Activated naive CD8-positive, alpha-beta T cell treated with anti-CD3 and anti-CD28 coated beads, Interleukin-2, amount 50 U/mL, for 24 hours (primary cell): ENCODE measurements at regions not wholly inside any gene's neighbourhood (a gene's known extent, or its start where the extent isn't known, plus 50 kb on each side); places are given as distances from the start of the nearest gene placed in this dataset.

Source experiments
- ATAC-seq: fragments of 150-1000 bp; cut with Tn5 transposase; one replicate; pipeline ENCODE4 v1.10.0; 2021
- DNase-seq: peaks from one replicate; pipeline ENCODE4 v3.0.0; 2021
- H3K27ac Mint-ChIP-seq: one replicate; pipeline ENCODE4 v1.8.0; 2021; ENCODE audit warnings: mild to moderate bottlenecking, mixed read lengths
- H3K27me3 Mint-ChIP-seq: one replicate; pipeline ENCODE4 v1.8.0; 2021; ENCODE audit warnings: mixed read lengths
- H3K36me3 Mint-ChIP-seq: one replicate; pipeline ENCODE4 v1.8.0; 2021; ENCODE audit warnings: low read depth, mixed read lengths
- H3K4me1 Mint-ChIP-seq: one replicate; pipeline ENCODE4 v1.8.0; 2021; ENCODE audit warnings: mixed read lengths
- H3K4me3 Mint-ChIP-seq: one replicate; pipeline ENCODE4 v1.8.0; 2021; ENCODE audit warnings: mild to moderate bottlenecking, moderate library complexity, mixed read lengths
- H3K9me3 Mint-ChIP-seq: one replicate; pipeline ENCODE4 v1.8.0; 2021; ENCODE audit warnings: mixed read lengths

GRCh38 chr16:55082591-55082976 is 151.9 kb downstream of the IRX5 start:
- ATAC-seq (no peak), DNase-seq (no peak)
- Mint-ChIP-seq H3K27me3 (no peaks in the 10 kb centered on the region), H3K36me3 (no peaks in the 10 kb centered on the region), H3K27ac (no peak overlapping the region), H3K4me3 (no peak overlapping the region), H3K9me3 (no peaks in the 10 kb centered on the region), H3K4me1 (no peaks in the 10 kb centered on the region)

GRCh38 chr16:55083052-55083451 is 152.4 kb downstream of the IRX5 start:
- Mint-ChIP-seq H3K9me3 (no peaks in the 10 kb centered on the region), H3K27ac (no peak overlapping the region), H3K36me3 (no peaks in the 10 kb centered on the region), H3K4me3 (no peak overlapping the region), H3K4me1 (no peaks in the 10 kb centered on the region), H3K27me3 (no peaks in the 10 kb centered on the region)
- DNase-seq (no peak), ATAC-seq (no peak)

- Mint-ChIP-seq H3K4me3 (no peak overlapping the region), H3K27me3 (no peaks in the 10 kb centered on the region), H3K36me3 (no peaks in the 10 kb centered on the region), H3K4me1 (no peaks in the 10 kb centered on the region), H3K27ac (no peak overlapping the region), H3K9me3 (no peaks in the 10 kb centered on the region)
- no peak for ATAC-seq
- DNase-seq = no peak
These were observed 157.4 kb downstream of the IRX5 start for GRCh38 chr16:55088098-55088497.

- Mint-ChIP-seq H3K4me3 (no peak overlapping the region), H3K9me3 (peaks cover 3% of the 10 kb centered on the region), H3K36me3 (no peaks in the 10 kb centered on the region), H3K27ac (no peak overlapping the region), H3K27me3 (peaks cover 2% of the 10 kb centered on the region), H3K4me1 (no peaks in the 10 kb centered on the region)
- DNase-seq (no peak), ATAC-seq (no peak)
These were observed 158.9 kb downstream of the IRX5 start for GRCh38 chr16:55089600-55089999.

DNA sequence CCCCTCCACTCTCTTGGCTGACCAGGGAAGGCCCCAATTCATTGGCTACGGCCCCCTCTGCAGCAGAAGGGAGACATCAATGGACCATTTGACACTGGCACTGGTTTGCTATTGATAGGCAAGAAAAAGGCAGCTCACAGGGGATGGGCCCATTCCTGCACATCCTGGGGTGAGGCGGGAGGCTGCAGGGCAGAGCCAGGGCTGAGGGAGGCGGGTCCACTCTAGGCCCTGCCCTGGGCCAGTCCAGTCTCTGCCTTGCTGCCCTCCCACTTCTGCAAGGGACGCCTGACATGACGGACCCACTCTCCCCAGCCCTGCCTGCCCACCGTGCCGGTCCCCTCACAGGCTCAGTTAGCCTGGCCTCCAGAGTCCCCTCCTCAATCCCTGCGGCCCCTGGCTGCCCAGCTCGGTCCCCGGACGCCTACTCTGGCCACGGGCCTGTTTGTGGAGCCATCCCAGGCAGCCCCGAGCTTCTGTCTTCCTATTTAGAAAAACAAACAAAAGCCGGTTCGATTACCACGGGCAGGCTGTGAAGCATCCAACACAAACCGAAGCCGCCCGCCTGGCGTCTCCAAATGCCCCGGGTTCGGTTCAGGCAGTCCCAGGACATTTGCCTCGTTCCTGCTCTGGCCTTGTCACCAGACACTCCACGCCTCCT is 160.7 kb downstream of the IRX5 start:
- Mint-ChIP-seq H3K27me3 (peaks cover 3% of the 10 kb centered on the region), H3K36me3 (no peaks in the 10 kb centered on the region), H3K4me1 (no peaks in the 10 kb centered on the region), H3K9me3 (peaks cover 6% of the 10 kb centered on the region), H3K27ac (no peak overlapping the region), H3K4me3 (no peak overlapping the region)
- ATAC-seq = no peak
- DNase-seq = no peak

GRCh38 chr16:55091871-55092230 is 161.2 kb downstream of the IRX5 start:
- no peaks in the 10 kb centered on the region for H3K4me1 Mint-ChIP-seq
- no peak for DNase-seq
- no peaks in the 10 kb centered on the region for H3K36me3 Mint-ChIP-seq
- no peak for ATAC-seq
- peaks cover 6% of the 10 kb centered on the region for H3K9me3 Mint-ChIP-seq
- H3K27ac Mint-ChIP-seq = no peak overlapping the region
- H3K27me3 Mint-ChIP-seq = peaks cover 3% of the 10 kb centered on the region
- no peak overlapping the region for H3K4me3 Mint-ChIP-seq

DNA sequence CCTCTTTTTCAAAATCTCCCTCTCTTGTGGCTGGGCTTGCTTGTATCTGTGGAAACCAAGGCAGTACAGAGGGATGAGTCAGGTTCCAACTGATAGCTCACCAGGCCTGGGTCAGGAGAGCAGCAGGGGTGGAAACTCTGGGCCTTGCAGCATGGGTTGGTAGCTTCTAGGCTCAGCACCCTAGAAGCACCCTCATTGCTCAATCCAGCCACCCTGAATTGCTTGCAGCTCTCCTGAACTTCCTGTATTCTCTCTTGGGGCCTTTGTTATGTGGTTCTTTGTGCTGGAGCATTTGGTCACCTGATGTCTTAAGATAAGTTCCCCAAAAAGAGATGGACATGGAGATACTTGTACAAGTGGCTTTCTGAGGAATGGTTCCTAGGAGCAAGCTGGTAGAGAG is 169.4 kb downstream of the IRX5 start:
- no peak for ATAC-seq
- Mint-ChIP-seq H3K4me1 (no peaks in the 10 kb centered on the region), H3K36me3 (no peaks in the 10 kb centered on the region)

DNA sequence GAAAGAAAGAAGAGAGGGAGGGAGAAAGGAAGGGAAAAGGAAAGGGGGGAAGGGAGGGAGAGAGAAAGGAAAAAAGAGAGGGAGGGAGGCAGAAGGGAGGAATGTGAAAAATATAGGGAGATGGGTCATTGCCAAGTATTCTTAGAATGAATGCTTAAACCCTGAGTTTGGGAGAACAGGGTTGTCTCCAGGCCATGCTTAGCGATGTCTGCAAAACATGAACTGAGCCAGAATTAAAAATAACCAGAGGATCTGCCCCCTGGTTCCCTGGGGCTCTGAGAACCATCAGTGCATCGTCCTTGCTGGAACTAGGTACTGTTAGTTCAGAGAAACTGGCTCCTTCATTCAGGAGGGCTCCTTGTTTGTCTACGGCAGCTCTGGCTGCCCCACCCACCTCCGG is 170.4 kb downstream of the IRX5 start:
- no peak for DNase-seq
- Mint-ChIP-seq H3K9me3 (peaks cover 11% of the 10 kb centered on the region), H3K4me3 (no peak overlapping the region), H3K27ac (no peak overlapping the region), H3K4me1 (no peaks in the 10 kb centered on the region), H3K36me3 (no peaks in the 10 kb centered on the region), H3K27me3 (peaks cover 3% of the 10 kb centered on the region)
- ATAC-seq = no peak

More for the DNA sequence above, 169.4 kb downstream of the IRX5 start:
- peaks cover 3% of the 10 kb centered on the region for H3K27me3 Mint-ChIP-seq
- no peak for DNase-seq
- H3K9me3 Mint-ChIP-seq = peaks cover 11% of the 10 kb centered on the region
- H3K27ac Mint-ChIP-seq = no peak overlapping the region
- no peak overlapping the region for H3K4me3 Mint-ChIP-seq

DNA sequence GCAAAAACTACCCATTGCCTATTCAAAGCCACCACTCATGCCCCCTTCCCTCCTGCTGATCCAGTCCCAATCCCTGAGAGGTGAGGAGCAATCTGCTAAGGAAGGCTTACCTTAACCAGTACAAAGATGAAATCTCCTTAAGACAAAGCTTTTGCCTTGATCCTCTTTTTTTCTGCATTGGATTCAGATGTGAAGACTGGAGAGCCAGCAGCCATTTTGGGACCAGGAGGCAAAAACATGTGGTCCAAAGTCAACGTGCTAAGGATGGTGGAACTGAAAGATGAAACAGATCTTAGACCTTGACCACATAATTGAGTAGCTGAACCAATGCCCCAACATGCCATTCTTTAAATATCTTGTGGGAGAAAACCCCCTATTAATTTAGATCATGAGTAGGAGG is 171.4 kb downstream of the IRX5 start:
- Mint-ChIP-seq H3K36me3 (no peaks in the 10 kb centered on the region), H3K9me3 (peaks cover 11% of the 10 kb centered on the region), H3K4me3 (no peak overlapping the region), H3K4me1 (no peaks in the 10 kb centered on the region), H3K27ac (no peak overlapping the region), H3K27me3 (peaks cover 7% of the 10 kb centered on the region)
- ATAC-seq (no peak), DNase-seq (no peak)

DNA sequence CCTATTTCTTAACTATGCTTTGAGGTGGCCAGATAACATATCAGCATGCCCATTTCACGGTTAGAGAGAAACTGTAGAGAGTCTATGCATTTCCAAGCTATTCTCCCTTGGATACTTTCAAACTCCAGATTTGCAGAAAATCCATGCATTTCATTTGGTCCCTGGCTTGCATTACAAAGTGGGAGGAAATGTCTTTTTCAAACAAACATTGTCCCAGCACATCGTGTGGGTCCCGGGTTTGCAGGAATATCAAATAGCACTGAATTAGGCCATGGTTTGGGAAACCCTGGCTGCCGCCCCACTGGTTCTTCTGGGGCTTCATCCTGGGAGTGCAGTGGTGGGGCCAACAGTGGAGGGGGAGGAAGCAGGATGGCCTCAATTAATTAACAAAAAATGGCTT is 171.9 kb downstream of the IRX5 start:
- Mint-ChIP-seq H3K4me3 (no peak overlapping the region), H3K27me3 (peaks cover 4% of the 10 kb centered on the region), H3K4me1 (no peaks in the 10 kb centered on the region), H3K27ac (no peak overlapping the region), H3K9me3 (peaks cover 11% of the 10 kb centered on the region), H3K36me3 (no peaks in the 10 kb centered on the region)
- no peak for DNase-seq
- no peak for ATAC-seq

DNA sequence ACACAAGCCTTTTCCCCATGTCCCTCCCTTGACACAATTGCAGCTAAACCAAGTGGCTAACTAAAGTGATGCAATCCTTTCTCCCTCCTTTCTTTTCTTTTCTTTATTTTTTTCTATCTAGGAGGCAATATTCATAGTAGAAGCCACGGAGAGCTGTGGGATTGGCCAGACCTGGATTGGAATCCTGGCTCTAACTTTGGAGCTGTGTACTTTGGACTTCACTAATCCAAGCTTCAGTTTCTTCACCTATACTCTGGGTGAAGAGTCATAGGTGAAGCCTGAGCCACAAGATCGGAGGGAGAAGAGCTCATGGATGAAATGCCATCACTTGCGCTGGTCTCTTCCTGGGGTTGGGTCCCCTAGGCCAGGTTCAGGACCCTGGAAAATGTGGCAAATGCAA is 177.2 kb downstream of the IRX5 start:
- Mint-ChIP-seq H3K4me3 (no peak overlapping the region), H3K36me3 (no peaks in the 10 kb centered on the region), H3K27ac (no peak overlapping the region), H3K27me3 (peaks cover 4% of the 10 kb centered on the region), H3K9me3 (no peaks in the 10 kb centered on the region), H3K4me1 (no peaks in the 10 kb centered on the region)
- DNase-seq (no peak), ATAC-seq (no peak)

DNA sequence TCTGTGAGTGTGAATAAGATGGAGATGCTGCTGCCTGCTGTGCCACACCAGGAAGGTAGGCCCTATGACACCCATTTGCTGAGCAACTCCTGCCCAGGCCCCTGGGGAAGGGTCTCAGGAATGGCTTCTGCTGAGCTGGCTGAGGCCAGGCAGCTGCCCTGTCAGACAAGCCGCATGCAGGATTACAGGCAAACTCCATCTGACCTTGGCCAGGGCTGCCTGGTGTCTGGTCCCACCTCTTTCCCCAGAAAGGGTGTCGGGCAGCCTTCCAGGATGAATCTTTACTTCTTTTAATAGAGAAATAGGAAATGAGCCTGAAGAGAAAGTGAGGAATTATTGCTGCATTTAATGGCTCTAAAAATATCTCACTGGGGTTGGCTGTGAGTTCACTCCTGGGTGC is 182.5 kb downstream of the IRX5 start:
- no peaks in the 10 kb centered on the region for H3K4me1 Mint-ChIP-seq
- H3K27me3 Mint-ChIP-seq = no peaks in the 10 kb centered on the region
- no peak for ATAC-seq
- no peak overlapping the region for H3K4me3 Mint-ChIP-seq
- DNase-seq = no peak
- H3K27ac Mint-ChIP-seq = no peak overlapping the region
- H3K36me3 Mint-ChIP-seq = no peaks in the 10 kb centered on the region
- no peaks in the 10 kb centered on the region for H3K9me3 Mint-ChIP-seq

DNA sequence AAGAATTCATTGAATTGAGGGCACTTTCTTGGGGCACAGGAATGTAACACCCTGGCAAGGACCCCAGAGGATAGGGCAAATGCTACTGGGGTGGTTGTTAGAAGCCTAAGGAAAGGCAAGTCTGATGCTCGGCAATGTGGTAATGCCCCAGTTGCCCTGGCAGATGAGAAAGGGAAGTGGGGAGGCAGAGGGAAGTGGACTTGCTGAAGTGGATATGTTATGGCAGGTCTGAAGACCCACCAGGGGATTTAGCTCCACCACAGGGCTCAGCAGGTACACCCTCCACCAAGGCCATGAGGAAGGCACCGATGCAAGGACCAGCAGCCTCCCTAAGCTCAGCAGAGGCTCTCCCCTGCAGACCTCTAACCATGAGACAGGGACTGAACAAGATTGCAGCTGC is 184.8 kb downstream of the IRX5 start:
- Mint-ChIP-seq H3K4me3 (no peak overlapping the region), H3K4me1 (no peaks in the 10 kb centered on the region), H3K36me3 (no peaks in the 10 kb centered on the region), H3K27me3 (no peaks in the 10 kb centered on the region), H3K27ac (no peak overlapping the region), H3K9me3 (no peaks in the 10 kb centered on the region)
- ATAC-seq (no peak), DNase-seq (no peak)

- no peak for ATAC-seq
- Mint-ChIP-seq H3K4me3 (no peak overlapping the region), H3K36me3 (no peaks in the 10 kb centered on the region), H3K4me1 (no peaks in the 10 kb centered on the region), H3K9me3 (no peaks in the 10 kb centered on the region), H3K27me3 (no peaks in the 10 kb centered on the region), H3K27ac (no peak overlapping the region)
- no peak for DNase-seq
These were observed 185.7 kb downstream of the IRX5 start for GRCh38 chr16:55116165-55116920.

GRCh38 chr16:55118701-55119260 is 188.1 kb downstream of the IRX5 start:
- Mint-ChIP-seq H3K9me3 (no peaks in the 10 kb centered on the region), H3K4me1 (no peaks in the 10 kb centered on the region), H3K27ac (no peak overlapping the region), H3K4me3 (no peak overlapping the region), H3K27me3 (no peaks in the 10 kb centered on the region), H3K36me3 (no peaks in the 10 kb centered on the region)
- DNase-seq = no peak
- no peak for ATAC-seq
